Sigmoid colon (tissue), 6 donors: ENCODE measurements at regions not wholly inside any gene's neighbourhood (a gene's known extent, or its start where the extent isn't known, plus 50 kb on each side); places are given as distances from the start of the nearest gene placed in this dataset.

Source experiments
- DNase-seq: peaks from one replicate; pipeline ENCODE4 v3.0.0-alpha.2; 2019
- H3K27ac ChIP-seq, 4 donors: fragments of 200-600 bp; sonication (generic); one replicate each; pipeline ENCODE4 v1.5.1; 2016 to 2019; ENCODE audit warnings: mild to moderate bottlenecking in 1 of 4
- H3K27me3 ChIP-seq, 3 donors: fragments of 200-600 bp; sonication (generic); one replicate each; pipeline ENCODE4 v1.5.1; 2019; ENCODE audit warnings: mild to moderate bottlenecking in 1 of 3
- H3K36me3 ChIP-seq, 4 donors: fragments of 200-600 bp; sonication (generic); one replicate each; pipeline ENCODE4 v1.5.1; 2016 to 2019
- H3K4me1 ChIP-seq, 4 donors: fragments of 200-600 bp; sonication (generic); one replicate each; pipeline ENCODE4 v1.5.1; 2017 to 2019
- H3K4me3 ChIP-seq, 4 donors: fragments of 200-600 bp; sonication (generic); one replicate each; pipeline ENCODE4 v1.5.1; 2017 to 2019; ENCODE audit warnings: mild to moderate bottlenecking in 2 of 4, moderate library complexity in 1 of 4
- H3K9me3 ChIP-seq, 4 donors: fragments of 200-600 bp in 3 of 4; sonication (generic) in 3 of 4; one replicate each; pipeline versions ENCODE4 v1.5.1 to v1.6.1; 2013 to 2019
- EP300 ChIP-seq, 4 donors: sonication (generic); formaldehyde crosslinking; IDR thresholded peaks; one replicate each; pipeline ENCODE4 v1.6.1; 2017; ENCODE audit warnings: antibody characterized with exemption in 4 of 4
- POLR2A ChIP-seq, 2 donors: fragments of 450-650 bp; IDR thresholded peaks; one replicate each; pipeline ENCODE4 v1.6.1; 2016; ENCODE audit warnings: antibody characterized with exemption in 2 of 2, mild to moderate bottlenecking in 2 of 2, moderate library complexity in 2 of 2
- POLR2AphosphoS5 ChIP-seq, 4 donors: sonication (generic); formaldehyde crosslinking; IDR thresholded peaks; one replicate each; pipeline ENCODE4 v1.6.1; 2017; ENCODE audit warnings: antibody characterized with exemption in 4 of 4
- WGBS, 2 donors: extraction: QIAGEN DNeasy Blood & Tissue Kit; methylation state at CpG; one replicate each; pipeline ENCODE4 v1.1.7; 2013; 5-methylcytosine and 5-hydroxymethylcytosine counted together
- intact Hi-C: fragments of 100-400 bp; cut with DNase I; formaldehyde crosslinking; loops from one replicate; pipeline ENCODE4 v1.15.1; 2023
- TF ChIP-seq, protein P1 (sequence below), 4 experiments: fragments of 450-650 bp in 3 of 4; fragments of 200-600 bp in 1 of 4; IDR thresholded peaks; one replicate each; pipeline ENCODE4 v1.5.1; 2016 to 2019; ENCODE audit warnings: antibody characterized with exemption in 4 of 4, mild to moderate bottlenecking in 3 of 4, moderate library complexity in 2 of 4
- donor health status: healthy with polysubstance abuse.
- donor health status: healthy.

DNA sequence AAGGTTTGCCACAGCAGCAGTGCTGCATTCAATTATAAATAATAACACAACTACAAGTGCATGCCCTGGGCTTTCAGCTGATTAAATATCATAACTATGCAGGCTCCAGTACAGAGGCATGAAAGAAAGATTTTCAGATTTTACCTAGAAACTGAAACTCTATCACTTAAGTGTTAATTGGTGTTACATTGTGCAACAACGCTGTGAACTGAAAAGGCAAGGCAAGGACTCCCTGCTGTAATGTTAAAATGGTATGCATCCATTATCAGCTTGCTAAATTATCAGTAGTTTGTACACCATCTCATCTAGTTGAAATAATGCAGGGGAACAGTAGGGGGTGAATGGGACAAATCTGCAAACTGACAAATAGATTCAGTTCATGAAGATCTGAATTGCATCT is 976.7 kb upstream of the MANEA start:
- 35 to 56% methylated on average over 1 of the region's 1 CpG for WGBS, 2 donors
- no peaks in the 10 kb centered on the region for H3K27me3 ChIP-seq
- H3K9me3 ChIP-seq = no peaks in the 10 kb centered on the region
- TF ChIP-seq POLR2AphosphoS5 (IDR thresholded peaks at IDR 0.05) = no peak
- TF ChIP-seq, protein P1, sequence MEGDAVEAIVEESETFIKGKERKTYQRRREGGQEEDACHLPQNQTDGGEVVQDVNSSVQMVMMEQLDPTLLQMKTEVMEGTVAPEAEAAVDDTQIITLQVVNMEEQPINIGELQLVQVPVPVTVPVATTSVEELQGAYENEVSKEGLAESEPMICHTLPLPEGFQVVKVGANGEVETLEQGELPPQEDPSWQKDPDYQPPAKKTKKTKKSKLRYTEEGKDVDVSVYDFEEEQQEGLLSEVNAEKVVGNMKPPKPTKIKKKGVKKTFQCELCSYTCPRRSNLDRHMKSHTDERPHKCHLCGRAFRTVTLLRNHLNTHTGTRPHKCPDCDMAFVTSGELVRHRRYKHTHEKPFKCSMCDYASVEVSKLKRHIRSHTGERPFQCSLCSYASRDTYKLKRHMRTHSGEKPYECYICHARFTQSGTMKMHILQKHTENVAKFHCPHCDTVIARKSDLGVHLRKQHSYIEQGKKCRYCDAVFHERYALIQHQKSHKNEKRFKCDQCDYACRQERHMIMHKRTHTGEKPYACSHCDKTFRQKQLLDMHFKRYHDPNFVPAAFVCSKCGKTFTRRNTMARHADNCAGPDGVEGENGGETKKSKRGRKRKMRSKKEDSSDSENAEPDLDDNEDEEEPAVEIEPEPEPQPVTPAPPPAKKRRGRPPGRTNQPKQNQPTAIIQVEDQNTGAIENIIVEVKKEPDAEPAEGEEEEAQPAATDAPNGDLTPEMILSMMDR (IDR thresholded peaks at IDR 0.05) = no peak
- TF ChIP-seq EP300 (IDR thresholded peaks at IDR 0.05) = no peak
- no peak for TF ChIP-seq POLR2A (IDR thresholded peaks at IDR 0.05)
- H3K27ac ChIP-seq = no peak overlapping the region
- intact Hi-C loops = no loop called here
- no peak overlapping the region for H3K4me3 ChIP-seq
- no peaks in the 10 kb centered on the region for H3K4me1 ChIP-seq
- no peak for DNase-seq
- H3K36me3 ChIP-seq = no peaks in the 10 kb centered on the region

DNA sequence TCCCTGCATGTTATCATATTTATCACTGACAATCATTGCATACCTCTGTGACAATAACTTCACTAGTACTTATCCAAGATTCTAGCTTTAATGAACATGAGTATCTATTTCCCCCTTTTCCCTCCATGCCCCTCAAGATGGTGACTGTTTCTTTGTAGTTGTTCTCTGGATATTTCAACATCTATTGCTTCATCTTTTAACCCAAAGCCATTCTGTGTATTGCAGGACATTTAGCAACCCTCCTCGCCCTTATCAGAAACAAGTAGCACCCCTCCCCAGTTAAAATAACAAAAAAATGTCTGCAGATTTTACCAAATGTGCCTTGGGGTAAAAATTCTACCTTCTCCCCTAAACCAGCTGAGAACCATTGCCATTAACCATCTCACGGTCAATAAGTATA is 979.8 kb upstream of the MANEA start:
- no peaks in the 10 kb centered on the region for H3K4me1 ChIP-seq
- no peak overlapping the region for H3K4me3 ChIP-seq
- DNase-seq = no peak
- 62 to 82% methylated on average over 2 of the region's 2 CpGs for WGBS, 2 donors
- TF ChIP-seq POLR2AphosphoS5 (IDR thresholded peaks at IDR 0.05) (no peak), POLR2A (IDR thresholded peaks at IDR 0.05) (no peak), EP300 (IDR thresholded peaks at IDR 0.05) (no peak)
- TF ChIP-seq, protein P1 (IDR thresholded peaks at IDR 0.05) = no peak
- H3K27me3 ChIP-seq = no peaks in the 10 kb centered on the region
- H3K36me3 ChIP-seq = no peaks in the 10 kb centered on the region
- no peak overlapping the region for H3K27ac ChIP-seq
- intact Hi-C loops = no loop called here
- no peaks in the 10 kb centered on the region for H3K9me3 ChIP-seq

DNA sequence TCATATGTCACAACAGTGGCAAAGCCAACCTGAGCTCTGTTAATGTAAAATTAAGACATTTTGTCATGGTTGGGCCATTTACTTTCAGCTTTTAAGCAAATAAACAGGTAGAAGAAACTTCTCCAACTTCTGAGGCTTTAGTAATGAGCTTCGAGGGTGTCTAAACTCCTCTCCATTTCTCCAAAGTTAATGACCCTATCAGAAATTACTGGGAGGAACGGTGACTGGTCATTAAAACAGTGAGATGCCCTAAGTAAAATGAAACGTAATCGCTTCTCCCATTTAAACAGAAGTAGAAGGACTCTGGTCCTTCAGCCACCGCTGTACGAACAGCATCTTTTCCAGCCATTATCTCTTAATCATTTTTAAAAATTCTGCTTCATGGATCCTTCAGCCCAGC is 986.9 kb upstream of the MANEA start:
- Histone ChIP-seq H3K36me3 (no peaks in the 10 kb centered on the region), H3K27me3 (no peaks in the 10 kb centered on the region), H3K4me1 (no peaks in the 10 kb centered on the region), H3K9me3 (no peaks in the 10 kb centered on the region), H3K4me3 (no peak overlapping the region), H3K27ac (no peak overlapping the region)
- DNase-seq = no peak
- TF ChIP-seq POLR2AphosphoS5 (IDR thresholded peaks at IDR 0.05) (no peak), EP300 (IDR thresholded peaks at IDR 0.05) (no peak), POLR2A (IDR thresholded peaks at IDR 0.05) (no peak)
- TF ChIP-seq, protein P1 (IDR thresholded peaks at IDR 0.05) = no peak
- 84 to 88% methylated on average over 6 of the region's 6 CpGs for WGBS, 2 donors
- intact Hi-C loops = no loop called here

DNA sequence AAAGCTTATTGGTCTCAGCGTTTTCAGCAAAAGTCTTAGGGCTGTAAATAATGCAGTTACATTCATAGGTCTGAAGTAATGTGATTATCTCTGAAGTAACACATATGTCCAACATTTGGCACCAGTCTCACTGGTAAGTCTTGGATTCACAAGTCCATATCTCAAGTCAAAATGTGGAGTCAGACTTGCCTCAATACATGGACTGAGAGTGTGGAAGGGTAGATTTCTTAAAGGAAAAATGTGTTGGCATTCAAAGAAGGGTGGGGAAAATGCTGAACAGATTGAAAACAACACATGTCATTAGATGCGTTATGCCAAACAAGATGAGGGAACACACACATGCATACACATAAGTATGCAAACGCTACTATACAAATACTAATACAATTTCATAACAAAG is 989.0 kb upstream of the MANEA start:
- Histone ChIP-seq H3K36me3 (no peaks in the 10 kb centered on the region), H3K27me3 (no peaks in the 10 kb centered on the region), H3K9me3 (no peaks in the 10 kb centered on the region), H3K4me3 (no peak overlapping the region), H3K27ac (no peak overlapping the region), H3K4me1 (no peaks in the 10 kb centered on the region)
- WGBS, 2 donors = 64 to 69% methylated on average over 3 of the region's 3 CpGs
- DNase-seq = no peak
- TF ChIP-seq, protein P1 (IDR thresholded peaks at IDR 0.05) = no peak
- intact Hi-C loops = no loop called here

DNA sequence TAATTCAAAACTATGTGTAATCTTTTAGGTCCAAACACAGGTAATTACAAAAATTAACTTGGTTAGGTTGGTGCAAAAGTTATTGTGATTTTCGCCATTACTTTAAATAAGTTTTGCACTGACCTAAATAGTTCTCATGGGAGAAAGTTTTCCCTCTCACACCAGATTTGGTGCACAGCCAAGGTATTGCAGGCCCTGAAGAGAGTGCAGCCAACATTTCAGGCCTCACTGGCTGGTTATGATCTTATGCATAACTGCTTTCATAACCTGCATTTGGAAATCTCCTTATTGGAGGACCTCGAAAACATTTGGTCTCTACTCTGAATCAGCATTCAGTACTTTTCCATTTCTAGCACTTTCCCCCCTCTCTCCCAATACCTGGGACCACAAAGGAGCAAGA is 993.1 kb upstream of the MANEA start:
- TF ChIP-seq, protein P1 (IDR thresholded peaks at IDR 0.05) = no peak
- TF ChIP-seq POLR2AphosphoS5 (IDR thresholded peaks at IDR 0.05) (no peak), POLR2A (IDR thresholded peaks at IDR 0.05) (no peak), EP300 (IDR thresholded peaks at IDR 0.05) (no peak)
- 92% methylated on average over 2 of the region's 2 CpGs for WGBS, 2 donors
- intact Hi-C loops = no loop called here
- H3K4me1 ChIP-seq = no peaks in the 10 kb centered on the region
- no peaks in the 10 kb centered on the region for H3K36me3 ChIP-seq
- H3K27me3 ChIP-seq = no peaks in the 10 kb centered on the region
- DNase-seq = no peak
- H3K27ac ChIP-seq = no peak overlapping the region
- H3K9me3 ChIP-seq = no peaks in the 10 kb centered on the region
- no peak overlapping the region for H3K4me3 ChIP-seq
